GM18507 (cell line): ENCODE measurements at regions not wholly inside any gene's neighbourhood (a gene's known extent, or its start where the extent isn't known, plus 50 kb on each side); places are given as distances from the start of the nearest gene placed in this dataset.

Experiments used
- DNase-seq: peaks from one replicate; pipeline ENCODE4 v3.0.0; 2011; ENCODE audit warnings: low read depth; ENCODE audit not compliant: insufficient read length; ENCODE audit errors: extremely low spot score
- FAIRE-seq: peaks from 2 replicates; lab custom pipeline; 2011; peaks lifted over from hg19 to GRCh38; lab: Jason Lieb, UNC

DNA sequence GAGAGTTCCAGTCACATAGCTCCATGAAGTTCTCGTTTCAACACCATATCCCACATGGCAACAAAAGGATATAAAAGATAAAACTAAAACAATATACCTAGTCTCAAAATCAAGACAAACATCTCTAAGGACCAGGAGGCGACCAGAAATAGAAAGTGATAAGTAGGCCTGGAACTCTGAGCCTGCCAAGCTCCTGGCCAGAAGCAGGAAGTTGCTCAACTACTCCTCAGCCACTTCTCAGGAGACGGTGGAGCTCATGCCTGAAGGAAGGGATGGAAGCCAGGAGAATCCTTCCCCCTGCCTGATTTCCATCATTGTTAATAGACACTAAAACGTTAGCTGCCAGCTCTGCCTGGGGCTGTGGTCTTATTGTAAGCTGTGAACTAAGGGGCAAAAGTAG, 94.7 kb downstream of the DISP1 start:
- FAIRE-seq (no peak), DNase-seq (no peak)

DNA sequence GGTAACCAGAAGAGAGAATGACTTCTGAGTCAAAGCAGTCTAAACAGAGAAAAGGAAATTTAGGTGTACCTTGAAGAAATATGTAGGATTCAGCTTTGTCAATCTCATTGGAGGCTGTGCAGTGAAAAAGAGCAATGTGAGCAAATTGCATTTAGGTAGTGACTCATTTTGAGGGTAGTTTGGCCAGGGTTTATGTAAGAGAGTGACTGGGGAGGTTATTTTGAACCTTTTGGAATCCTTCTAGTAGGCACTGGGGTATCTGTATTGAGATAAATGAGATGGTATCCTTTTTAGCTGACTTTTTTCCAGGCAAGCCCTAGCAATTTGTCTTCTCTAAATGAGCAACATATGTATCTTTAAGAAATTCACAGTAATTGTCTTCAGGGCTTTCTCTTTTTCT, 95.9 kb downstream of the DISP1 start:
- FAIRE-seq (no peak), DNase-seq (no peak)

DNA sequence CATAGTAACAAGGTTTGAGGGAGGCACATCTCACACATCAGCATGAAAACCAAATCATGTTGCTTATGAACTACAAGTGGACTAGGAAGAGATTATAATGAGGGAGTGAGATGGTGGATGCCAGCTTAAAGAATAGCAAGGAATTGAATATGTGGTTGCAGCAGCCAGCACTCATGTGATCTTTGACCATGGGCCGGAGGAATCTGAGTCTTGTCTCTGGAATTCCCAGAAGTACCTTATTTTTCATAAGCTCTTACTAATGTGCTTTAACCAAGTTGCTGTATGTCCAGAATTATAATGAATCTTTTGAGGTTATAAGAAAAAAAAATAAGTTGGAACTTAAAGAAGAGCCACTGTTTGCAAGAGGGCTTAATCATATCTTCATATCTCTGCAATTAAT, 97.0 kb downstream of the DISP1 start:
- FAIRE-seq, result no peak
- DNase-seq, result no peak

DNA sequence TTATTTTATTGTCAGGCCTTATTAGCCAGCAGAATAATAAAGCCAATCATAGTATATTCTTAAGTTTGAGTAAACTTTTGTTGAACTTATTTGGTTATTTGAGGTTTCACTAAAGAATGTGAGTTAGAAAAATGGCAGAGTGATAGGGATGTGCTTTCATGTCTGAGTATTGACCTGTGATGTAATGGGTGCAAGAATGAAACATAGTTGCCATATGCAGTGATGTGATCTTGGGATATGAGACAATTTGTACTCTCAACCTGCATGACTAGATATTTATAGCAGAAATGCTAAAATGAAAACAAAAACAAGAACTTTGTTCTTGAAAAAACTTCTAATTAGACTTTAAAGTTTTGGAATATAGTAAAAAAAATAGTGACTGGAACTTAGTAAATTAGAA, 97.9 kb downstream of the DISP1 start:
- DNase-seq (no peak), FAIRE-seq (no peak)

DNA sequence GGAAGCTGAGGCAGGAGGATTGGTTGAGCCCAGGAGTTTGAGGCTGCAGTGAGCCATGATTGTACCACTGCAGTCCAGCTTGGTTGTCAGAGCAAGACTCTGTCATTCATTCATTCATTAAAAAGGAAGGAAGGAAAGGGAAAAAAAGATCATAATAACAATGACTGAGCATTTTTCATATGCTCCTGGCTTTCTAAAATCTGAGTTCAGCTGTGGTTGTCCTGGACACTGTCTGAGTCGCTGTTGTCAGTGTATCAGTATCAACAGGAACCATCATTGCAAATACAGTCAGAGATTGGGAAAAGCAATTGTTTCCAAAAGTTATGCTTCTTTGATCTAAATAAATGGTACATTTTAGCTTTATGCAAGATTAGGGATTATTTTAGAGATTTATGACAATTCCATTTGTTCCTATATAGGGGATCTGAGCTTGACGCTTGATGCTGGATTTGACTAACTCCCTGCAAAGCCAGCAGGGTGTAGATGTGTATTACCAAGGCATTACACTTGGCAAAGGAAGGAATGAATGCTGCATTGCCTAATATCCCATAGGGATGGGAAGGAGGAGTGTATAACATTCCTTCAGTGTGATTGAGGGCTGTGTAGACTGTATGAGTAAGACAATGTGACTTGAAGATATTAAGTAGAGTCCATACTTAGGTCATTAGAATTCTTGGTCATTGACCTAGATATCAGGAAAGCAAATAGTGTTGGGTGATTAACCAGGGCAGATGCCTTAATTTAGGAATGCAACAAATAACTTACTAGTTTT, 100.2 kb downstream of the DISP1 start:
- no peak for FAIRE-seq
- no peak for DNase-seq

DNA sequence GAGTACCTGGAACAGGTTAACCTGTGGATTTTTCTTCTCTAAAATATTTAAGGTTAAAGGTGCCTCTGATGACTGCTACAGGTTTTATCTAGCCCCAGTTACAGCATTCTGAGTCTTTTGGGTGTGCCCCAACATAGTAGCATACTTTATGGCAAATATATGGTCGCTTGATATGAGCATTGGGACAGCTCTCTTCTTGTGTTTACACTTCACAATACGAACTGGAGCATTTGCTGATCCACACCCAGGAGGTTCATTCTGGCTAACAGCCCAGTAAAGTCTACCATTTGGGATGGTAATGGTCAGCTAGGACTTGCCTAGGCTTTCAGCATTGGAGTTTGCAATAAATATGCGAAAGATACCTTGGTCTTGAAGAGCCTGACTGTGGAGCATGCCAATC, 101.3 kb downstream of the DISP1 start:
- FAIRE-seq (no peak), DNase-seq (no peak)

DNA sequence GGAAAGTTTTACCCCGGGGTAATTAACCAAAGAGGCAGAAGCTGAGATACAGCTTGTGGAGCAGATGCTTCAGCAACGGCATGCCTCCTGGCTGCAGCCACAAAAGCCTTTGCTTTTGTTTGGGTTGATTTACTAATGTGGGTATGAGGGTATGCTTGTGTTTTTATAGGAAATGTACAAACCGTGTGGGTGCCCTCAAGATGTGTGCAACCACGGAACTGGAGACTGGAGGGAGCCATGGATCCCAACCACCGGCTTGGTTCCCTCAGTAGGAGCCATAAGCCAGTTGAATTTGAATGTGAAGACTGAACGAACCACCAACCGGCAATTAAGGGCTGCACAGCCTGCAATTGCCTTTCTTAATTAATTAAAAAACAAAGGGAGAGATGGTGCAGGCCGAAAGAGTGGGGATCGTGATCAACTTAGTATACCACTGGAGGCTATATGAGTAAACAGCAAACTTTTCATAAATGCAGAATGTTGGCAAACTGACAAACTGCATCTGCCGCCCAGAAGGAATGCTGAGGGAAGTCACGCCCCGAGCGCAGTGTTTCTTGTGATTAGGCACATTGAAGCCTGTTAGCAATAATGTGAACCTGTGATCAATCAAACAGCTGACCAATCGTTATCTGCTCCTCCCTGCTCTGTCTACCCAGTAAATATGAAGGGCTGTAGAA, 104.1 kb downstream of the DISP1 start:
- no peak for DNase-seq

DNA sequence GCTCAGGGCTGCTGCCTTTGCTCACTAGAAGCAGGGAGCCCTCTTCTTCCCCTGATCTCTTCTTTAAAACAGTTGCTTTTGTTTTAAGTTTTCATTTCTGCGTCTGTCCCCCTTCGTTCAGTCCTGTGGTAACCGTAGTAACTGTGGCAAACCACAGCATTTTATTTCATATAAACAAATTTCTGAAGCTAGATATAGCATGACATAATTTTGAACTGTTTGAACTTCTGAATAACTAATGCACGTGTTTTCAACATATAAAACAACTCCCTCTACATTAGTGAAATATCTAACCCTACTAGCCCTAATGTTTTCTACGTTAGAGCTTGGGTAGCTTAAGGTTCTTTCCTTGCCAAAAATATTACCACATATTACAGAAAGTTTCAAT, 104.6 kb downstream of the DISP1 start:
- no peak for FAIRE-seq
- no peak for DNase-seq

More for the DNA sequence above, 104.1 kb downstream of the DISP1 start:
- FAIRE-seq, result no peak

DNA sequence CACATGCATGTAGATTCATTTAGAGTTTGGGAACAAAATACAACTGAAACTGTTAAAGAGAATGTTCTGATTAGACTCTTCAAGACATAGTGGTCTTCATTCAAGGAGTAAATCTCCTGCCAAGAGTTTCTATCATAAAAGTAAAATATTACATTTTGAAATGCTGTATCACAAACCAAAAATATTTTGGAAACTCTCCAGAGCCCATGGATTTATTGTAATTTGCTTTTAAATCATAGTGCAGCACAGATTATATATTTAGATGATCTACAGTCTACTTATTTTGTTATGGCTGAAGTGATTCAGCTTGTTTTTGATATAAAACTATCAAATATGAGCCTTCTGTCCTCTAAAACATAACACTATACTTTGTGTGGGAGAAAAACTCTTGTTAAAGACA, 105.3 kb downstream of the DISP1 start:
- FAIRE-seq, result no peak
- no peak for DNase-seq

DNA sequence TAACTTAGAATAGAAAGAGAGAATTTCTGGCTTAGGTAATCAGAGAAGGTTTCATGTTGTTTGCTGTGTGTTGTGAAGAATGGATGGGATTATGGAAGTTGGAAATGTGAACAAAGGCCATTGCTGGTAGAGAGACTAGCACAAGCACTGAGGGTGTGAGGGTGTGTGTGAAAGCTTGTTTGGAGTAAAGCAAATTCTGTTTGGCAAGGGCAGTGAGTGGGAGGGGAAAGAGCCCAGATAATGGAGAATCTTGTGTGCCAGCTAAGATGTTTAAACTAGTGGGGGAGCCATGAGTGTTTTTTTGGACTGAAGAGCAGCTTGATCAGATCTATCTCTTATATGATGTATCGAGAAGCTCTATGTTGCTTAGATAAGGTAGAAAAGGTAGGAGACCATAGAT, 107.1 kb downstream of the DISP1 start:
- no peak for DNase-seq
- no peak for FAIRE-seq

DNA sequence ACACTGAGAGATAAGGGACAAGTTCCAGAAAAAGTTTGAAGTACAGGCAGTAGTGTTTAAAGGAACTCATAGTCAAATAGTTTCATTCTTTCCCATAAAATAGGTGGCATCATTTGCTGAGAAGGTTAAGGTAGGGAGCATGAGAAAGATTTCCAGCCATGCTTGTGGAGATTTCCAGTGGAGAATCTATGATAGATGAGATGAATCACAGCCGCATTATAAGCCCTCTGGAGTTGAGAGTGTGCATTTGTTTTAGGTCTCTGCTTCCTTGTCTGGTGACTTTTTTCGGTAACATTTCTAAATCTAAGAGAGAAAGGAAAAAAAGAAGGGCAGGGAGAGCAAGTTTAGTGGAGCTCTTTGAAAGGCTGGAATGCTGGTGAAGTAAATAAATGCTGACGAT, 108.7 kb downstream of the DISP1 start:
- FAIRE-seq, result no peak
- DNase-seq, result no peak

DNA sequence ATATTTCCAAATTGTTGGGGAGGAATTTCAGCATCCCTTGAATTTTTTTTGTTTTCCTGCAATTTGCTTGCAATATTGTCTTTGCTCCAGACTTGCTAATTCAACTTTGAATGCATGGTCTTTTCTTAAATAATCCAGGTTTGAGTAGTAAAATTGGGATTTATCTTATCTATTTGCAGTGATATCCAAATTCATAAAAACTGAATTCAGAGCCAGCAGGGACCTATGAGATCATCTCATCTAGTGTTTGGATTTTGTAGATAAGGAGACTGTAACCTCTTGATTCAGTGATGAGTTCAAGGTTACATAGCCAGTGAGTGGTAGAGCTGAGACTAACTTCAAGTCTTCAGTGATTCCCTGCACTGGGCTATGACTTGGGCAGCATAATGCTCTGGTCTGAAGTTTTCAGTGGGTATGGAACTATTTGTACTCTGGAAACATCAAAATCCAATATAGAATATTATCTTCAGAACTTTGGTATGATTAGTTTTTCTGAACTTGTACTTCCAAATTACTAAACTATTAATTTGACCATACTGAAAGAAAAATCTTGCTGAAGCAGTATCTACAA, 109.4 kb downstream of the DISP1 start:
- FAIRE-seq, result no peak
- no peak for DNase-seq

DNA sequence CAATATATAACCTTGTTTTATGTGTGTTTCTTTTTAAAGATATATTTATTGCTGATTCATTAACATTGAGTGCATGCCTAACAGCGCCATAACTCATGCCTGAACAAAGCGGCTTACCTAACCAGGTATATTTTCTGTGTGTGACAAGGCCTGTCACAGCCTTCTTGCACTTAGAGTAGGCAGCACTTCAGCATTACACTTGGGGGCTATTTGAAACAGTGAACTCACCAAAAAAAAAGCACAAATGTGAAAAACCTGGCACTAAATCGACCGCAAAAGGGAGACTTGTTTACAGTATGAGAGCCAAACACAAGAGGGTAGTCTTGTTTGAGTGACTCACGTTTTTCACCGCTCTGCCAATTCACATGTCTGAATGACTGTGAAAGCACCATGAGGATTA, 111.7 kb downstream of the DISP1 start:
- DNase-seq (no peak), FAIRE-seq (no peak)

DNA sequence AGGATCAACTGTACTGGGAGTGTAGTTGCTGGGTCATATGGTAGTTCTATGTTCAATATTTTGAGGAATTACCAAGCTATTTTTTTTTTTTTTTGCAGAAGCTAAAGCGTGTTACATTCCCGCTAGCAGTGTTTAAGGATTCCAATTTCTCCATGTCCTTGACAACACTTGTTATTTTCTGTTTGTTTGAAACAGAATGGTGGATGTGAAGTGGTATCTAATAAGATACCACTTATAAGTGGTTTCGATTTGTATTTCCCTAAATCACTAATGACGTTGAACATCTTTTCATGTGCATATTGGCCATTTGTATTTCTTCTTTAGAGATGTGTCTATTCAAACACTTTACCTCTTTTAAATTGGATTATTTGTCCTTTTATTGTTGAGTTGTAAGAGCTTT, 112.2 kb downstream of the DISP1 start:
- FAIRE-seq (no peak), DNase-seq (no peak)

DNA sequence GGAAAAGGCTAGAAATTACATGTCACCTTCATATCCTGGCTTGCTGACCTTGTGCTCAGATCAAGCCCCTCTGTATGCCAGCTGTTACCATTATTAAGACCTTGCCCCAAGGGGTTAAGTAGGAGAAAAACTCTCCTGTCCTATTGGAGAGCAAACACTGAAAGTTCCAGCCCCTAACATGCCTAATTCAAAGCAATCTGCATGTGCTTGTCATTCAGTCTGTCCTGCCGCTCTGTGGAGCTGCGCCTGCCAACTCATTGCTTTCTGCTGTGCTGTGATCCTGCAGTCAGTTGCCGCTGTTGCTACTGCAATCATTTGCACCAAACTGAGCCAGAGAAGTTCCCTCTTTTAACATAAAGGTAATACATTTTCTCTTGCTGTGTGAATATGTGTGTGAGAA, 113.4 kb downstream of the DISP1 start:
- DNase-seq (no peak), FAIRE-seq (no peak)

DNA sequence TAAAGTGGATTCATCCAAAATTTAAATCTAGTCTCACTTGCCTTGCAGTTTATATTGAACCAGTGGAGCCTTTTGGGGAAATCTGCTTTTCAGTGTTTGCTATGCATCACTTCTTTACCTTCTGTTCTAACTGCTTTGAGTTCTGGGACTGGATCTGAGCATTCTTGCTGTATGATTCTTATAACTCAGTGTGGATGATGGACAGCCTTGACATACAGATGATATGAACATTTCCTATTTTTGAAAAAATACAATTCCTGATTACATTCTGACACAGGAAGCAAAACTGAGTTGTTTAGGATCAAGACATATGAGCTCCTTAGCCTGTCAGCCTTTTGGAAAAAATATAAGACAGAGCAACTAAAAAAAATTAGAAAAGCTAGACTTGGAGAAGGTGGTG, 115.2 kb downstream of the DISP1 start:
- FAIRE-seq, result no peak
- DNase-seq, result no peak

DNA sequence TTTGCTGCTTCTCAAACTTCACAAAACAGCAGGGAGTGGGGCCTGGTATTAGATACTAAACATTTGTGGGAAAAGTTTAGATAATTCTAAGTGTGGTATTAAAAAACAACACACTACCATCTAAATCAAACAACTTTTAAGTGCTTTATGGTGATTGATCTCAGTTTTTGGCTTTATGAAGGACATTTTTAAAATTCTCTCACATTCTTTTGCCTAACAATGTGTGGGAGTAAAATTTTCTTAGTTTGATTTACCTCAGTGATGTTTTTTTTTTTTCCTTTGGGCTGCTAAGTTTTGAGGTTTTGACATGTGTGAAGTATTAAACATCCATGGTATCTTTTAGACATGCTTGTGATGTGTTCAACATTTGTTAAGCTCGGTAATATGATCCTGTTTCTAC, 116.2 kb downstream of the DISP1 start:
- no peak for FAIRE-seq
- no peak for DNase-seq

DNA sequence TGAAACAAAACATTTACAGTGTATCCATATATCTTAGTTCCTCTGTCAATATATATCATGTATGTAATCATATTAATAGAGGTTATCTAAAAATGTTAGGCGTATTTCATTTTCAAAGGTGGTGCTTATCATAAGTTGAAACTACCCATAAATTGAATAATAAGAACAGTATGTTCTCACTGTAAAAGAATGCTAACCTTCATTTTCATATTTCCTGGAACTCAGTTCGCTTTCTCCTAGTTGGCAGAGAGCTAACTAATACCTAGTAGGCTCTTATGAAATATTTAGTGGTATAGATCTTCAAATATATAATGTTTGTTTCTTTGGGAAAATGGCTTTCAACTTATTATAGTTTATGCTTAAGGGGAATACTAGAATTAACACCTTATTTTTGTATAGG, 118.4 kb downstream of the DISP1 start:
- no peak for DNase-seq
- FAIRE-seq, result no peak

DNA sequence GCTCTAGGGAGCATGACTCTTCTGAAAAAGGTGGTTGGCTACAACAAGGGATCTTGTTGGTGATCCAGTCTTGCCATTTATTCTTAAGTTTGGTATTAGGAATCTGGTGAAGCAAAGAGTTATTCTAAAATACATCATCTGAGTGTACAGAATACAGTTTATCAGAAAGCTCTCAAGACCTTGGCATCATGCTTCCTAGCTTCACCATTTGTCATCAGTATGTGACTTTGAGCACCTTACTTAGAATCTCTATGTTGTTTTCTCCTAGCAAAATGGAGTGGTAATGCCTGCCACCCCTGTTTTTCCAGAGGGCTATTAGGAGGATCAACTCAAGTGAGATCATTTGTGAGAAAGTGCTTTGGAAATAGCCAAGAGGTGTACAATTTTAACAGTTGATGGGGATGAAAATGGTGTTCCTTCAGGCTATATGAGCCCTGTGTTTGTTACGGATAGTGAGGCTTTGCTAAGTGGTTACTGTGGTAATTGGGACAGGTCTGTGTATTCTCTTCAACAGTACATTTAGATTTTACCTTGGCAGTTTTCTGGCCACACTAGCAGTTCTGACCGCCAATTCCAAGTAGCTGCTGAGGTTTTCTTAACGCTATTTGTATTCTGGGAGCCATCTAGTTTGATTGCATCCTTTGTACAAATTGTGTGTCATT, 120.5 kb downstream of the DISP1 start:
- no peak for FAIRE-seq
- no peak for DNase-seq

DNA sequence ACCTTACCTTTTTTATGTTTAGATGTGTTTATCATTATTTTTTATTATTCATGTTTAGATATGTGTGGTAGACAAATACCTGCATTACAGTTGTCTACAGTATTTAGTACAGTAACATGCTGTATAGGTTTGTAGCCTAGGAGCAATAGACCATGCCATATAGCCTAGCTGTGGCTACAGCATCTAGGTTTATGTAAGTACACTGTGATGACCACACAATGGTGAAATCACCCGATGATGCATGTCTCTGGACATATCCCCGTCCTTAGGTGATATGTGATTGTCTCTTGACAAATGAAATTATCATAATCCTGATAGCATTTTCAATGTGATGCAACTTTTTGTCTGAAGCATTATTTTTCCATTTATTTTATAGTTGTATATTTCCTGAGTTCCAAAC, 121.2 kb downstream of the DISP1 start:
- DNase-seq (no peak), FAIRE-seq (no peak)

DNA sequence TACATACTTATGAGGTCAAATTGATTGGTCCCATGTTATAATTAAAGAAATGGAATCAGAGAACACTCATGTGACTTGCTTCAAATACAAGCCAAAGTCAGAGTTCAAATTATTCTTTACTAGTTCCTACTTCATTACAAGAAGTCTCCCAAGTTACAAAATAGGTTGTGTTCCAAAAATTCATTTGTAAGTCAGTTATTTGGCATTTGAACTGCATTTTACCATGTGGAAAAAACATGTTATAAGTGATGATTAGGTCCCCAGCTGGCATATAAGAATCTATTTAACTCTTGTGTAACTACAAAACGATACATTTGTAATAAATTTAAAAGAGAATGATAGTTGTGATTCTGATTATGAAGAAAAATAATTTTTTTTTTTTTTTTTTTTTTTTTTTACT, 124.1 kb downstream of the DISP1 start:
- no peak for DNase-seq
- no peak for FAIRE-seq
